ENCODE measurements at regions not wholly inside any gene's neighbourhood (a gene's known extent, or its start where the extent isn't known, plus 50 kb on each side); places are given as distances from the start of the nearest gene placed in this dataset.

DNA sequence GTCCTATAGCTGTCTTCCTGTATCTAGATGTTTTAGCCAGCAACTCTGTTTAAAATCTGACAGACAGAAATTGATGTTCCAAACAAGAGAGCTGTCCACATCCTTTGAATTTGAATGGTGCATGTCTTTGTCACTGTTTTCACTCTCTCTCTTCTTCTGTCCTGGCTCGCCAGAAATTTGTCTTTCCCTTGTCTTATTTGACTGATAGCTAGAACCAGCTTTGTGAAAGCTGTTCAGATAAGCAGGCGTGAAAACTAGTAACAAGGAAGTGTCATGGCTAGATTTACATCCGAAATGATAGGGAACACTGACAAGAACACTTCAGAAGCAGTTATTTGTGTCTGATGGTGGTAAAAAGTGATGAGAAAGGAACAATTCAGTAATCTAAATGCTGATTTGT is 354.9 kb upstream of the SLITRK1 start:
- H3K27ac ChIP-seq = no peak overlapping the region

DNA sequence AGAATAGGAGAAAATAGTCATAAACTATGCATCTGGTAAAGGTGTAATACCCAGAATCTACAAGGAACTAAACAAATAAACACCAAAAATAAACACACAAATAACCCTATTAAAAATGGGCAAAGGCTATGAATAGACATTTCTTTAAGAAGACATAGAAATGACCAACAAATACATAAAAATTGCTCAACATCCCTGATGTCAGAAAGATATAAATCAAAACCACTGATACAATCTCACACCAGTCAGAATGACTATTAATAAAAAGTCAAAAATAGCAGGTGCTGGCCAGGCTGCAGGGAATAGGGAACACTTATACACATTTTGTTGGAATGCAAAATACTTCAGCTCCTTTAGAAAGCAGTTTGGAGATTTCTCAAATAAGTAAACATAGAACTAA is 352.1 kb upstream of the SLITRK1 start:
- TF ChIP-seq, protein P1, sequence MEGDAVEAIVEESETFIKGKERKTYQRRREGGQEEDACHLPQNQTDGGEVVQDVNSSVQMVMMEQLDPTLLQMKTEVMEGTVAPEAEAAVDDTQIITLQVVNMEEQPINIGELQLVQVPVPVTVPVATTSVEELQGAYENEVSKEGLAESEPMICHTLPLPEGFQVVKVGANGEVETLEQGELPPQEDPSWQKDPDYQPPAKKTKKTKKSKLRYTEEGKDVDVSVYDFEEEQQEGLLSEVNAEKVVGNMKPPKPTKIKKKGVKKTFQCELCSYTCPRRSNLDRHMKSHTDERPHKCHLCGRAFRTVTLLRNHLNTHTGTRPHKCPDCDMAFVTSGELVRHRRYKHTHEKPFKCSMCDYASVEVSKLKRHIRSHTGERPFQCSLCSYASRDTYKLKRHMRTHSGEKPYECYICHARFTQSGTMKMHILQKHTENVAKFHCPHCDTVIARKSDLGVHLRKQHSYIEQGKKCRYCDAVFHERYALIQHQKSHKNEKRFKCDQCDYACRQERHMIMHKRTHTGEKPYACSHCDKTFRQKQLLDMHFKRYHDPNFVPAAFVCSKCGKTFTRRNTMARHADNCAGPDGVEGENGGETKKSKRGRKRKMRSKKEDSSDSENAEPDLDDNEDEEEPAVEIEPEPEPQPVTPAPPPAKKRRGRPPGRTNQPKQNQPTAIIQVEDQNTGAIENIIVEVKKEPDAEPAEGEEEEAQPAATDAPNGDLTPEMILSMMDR (conservative IDR thresholded peaks at IDR 0.05) = no peak
- no peak for TF ChIP-seq ZFX (IDR thresholded peaks at IDR 0.05)
- no peak overlapping the region for H3K27ac ChIP-seq

More for the DNA sequence above, 354.9 kb upstream of the SLITRK1 start:
- TF ChIP-seq ZFX (IDR thresholded peaks at IDR 0.05) = no peak
- TF ChIP-seq, protein P1 (conservative IDR thresholded peaks at IDR 0.05) = no peak

DNA sequence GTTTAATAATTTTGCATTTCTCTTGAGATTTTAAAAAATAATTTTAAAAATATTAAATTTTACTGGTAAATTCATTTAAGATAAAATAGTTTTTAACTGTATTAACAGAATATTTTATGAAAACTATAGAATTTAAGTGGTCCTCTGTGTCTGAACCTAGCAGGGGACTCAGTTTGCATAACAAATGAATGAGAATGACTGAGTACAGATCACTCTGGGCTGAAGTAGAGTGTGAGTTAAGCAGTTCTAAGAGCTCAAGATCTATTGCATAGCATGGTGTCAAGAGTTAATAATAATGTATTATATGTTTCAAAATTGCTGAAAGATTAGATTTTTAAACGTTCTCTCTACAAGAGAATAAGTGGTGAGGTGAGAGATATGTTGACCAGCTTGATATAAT is 348.3 kb upstream of the SLITRK1 start:
- H3K27ac ChIP-seq = no peak overlapping the region
- TF ChIP-seq, protein P1 (conservative IDR thresholded peaks at IDR 0.05) = no peak
- no peak for TF ChIP-seq ZFX (IDR thresholded peaks at IDR 0.05)

DNA sequence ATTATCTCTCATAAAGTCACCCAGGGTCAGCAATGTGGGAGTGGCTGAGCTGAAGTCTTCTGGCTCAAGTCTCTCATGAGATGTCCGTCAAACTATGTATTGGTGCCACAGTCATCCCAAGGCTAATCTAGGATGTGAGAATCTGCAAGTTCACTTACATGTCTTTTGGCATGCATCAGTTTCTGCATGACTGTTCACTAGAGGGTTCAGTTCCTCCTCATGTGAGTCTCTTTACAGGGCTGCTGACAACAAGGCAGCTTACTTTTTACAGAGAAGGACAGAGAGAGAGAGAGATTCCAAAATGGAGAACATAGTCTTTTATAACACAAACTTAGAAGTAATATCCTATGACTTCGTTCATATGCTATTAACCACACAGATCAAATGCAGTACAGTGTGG is 328.8 kb upstream of the SLITRK1 start:
- no peak overlapping the region for H3K27ac ChIP-seq
- TF ChIP-seq ZFX (IDR thresholded peaks at IDR 0.05) = no peak
- TF ChIP-seq, protein P1 (conservative IDR thresholded peaks at IDR 0.05) = no peak

DNA sequence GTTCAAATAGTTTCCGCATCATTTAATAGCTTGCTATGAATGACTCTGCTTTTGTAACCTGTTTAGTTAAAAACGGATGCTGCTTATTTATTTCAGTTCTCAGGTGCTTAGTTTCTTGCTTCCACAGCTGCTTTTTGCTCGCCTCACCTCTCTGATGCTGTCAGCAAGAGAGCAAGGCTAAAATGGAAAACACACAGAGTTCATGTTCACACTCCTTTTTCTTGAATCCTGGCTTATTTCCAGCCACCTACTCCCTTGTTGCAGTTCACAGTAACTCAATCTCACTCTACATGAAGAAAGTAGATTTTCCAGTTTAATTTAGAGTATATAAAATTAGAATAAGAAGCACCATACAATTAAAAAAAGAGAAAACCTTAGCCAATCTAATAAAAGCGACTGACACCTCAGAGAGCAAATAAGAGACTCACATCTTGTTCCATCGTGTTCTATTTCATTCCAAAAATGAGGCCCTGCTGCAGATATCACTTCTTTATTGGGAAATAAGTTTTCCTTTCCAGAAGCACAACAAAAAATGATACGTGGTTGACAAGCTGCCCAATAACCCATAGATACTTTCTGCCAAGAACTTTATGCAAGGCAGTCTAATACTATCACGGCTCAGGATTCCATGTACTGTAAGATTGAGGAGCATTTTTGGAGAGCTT is 326.1 kb upstream of the SLITRK1 start:
- H3K27ac ChIP-seq = no peak overlapping the region
- TF ChIP-seq, protein P1 (conservative IDR thresholded peaks at IDR 0.05) = no peak
- no peak for TF ChIP-seq ZFX (IDR thresholded peaks at IDR 0.05)

DNA sequence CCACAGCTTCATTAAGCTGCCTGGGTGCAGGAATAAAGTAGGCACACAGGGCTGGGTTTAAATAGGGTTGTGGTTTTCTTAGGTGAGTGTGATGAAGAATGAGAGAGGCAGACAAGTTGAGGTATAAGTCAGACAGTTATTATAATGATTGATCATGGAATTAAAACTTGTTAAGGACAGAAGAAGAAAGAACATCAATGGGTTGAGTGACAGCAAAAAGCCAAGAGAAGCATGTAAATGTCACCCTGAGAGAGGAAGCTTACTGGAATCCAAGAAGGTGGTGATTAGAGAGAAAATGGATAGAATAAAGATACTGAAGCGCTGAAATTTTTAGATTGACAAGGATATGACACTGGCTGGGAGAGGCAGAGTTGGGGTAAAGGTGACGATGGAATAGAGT is 325.2 kb upstream of the SLITRK1 start:
- H3K27ac ChIP-seq = no peak overlapping the region
- TF ChIP-seq ZFX (IDR thresholded peaks at IDR 0.05) = no peak
- TF ChIP-seq, protein P1 (conservative IDR thresholded peaks at IDR 0.05) = no peak

DNA sequence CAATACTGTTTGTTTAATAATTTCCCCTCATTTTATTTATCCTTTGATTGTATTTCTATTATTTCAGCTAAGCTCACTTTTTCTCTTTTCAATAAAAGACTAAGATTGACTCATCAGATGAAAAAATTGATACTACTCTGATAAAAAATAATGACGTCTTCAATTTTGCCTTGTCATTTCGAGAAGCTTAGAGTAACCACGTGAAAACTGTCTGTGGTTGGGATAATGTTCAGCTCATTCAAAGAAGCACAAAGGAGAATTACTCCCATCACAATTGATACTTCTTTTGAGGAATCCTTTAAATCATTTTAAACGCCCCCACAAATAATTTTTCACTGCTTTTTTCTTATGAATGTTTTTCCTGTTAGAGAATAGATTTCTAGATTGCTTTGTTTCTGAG is 318.7 kb upstream of the SLITRK1 start:
- H3K27ac ChIP-seq = no peak overlapping the region
- no peak for TF ChIP-seq ZFX (IDR thresholded peaks at IDR 0.05)
- TF ChIP-seq, protein P1 (conservative IDR thresholded peaks at IDR 0.05) = no peak
